Activated CD8-positive, alpha-beta memory T cell treated with anti-CD3 and anti-CD28 coated beads for 1 hour (primary cell): ENCODE measurements at regions not wholly inside any gene's neighbourhood (a gene's known extent, or its start where the extent isn't known, plus 50 kb on each side); places are given as distances from the start of the nearest gene placed in this dataset.
"Not testable (repeated sequence)": the region's sequence is repeated elsewhere in the genome, so short reads cannot be mapped to it uniquely, and the experiment has no call there.

Experiments used
- DNase-seq, 2 donors: peaks; one replicate each; pipeline ENCODE4 v3.0.0-alpha.2; 2020; ENCODE audit warnings: low read depth in 1 of 2; ENCODE audit errors: extremely low read depth in 1 of 2

DNA sequence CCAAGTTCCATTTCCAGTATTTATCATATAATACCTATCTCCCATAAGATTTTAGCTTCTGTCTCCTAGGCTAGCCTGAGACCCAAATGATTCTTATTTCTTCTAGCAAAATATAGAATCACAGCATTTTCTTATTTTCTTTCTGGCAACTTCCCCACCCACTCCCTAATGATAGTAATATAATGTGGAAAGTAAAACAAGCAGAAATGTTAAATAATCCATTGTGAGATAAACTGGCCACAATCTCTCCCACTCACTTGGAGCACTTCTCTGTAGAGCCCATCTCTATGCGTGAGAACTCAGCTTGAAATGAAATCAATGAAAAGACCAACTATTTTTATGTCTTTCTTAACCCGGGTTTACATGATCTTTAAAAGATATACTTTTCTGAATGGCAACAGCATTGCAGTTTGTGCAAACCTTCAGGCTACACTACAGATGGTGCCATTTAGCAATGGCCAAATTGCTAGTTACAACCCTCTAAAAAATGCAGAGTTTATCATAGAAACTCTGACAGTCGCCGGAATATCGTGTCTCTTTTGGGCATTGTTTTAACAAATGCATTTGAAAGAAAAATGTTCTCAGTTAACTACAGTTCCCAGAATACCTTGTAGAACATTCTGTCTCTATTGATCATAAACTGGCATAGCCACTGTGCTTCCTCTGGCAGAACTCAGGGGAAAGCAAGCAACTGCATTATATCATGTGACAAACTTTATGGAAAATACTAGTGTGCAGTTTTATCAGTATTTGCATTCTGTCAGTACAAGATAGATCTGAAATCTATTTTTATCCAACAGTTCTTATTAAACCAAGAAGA is 1407.4 kb upstream of the ZEB2 start:
- DNase-seq: no peak

DNA sequence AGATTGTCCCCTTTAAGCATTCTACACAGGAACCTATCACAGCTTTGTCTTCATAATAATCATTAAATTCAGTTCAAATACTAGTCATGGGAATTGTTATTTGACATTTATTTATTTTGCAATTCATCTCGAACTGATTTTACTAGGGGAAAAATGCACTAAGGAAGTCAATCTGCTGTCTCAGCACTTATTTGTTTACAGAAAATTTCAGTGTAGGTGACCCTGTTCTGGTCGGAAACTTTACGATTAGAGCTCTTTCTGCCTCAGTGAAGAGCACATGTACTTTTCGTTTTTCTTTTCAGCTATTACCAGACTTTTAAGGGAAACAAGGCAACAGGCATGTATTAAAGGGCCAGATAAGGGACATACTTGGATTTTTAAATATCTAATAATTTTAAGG is 1405.7 kb upstream of the ZEB2 start:
- no peak for DNase-seq

DNA sequence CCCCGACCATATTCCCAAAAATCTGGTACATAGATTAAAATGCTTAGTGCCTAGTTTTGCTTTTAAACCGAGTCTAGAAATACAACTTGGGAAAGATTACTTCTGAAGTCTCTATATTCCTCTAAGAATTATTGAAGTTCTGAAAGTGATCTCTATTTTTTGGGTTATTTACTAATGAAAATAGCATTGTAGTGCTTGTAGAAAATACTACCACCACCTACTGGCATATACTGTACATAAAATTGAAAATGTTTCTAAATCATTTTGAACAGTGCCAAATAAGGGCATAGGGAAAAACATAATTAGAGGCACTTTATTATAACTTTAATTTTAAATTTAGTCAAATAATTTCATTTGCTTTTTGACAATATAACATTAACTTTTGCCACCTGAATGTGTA is 1399.6 kb upstream of the ZEB2 start:
- no peak for DNase-seq

DNA sequence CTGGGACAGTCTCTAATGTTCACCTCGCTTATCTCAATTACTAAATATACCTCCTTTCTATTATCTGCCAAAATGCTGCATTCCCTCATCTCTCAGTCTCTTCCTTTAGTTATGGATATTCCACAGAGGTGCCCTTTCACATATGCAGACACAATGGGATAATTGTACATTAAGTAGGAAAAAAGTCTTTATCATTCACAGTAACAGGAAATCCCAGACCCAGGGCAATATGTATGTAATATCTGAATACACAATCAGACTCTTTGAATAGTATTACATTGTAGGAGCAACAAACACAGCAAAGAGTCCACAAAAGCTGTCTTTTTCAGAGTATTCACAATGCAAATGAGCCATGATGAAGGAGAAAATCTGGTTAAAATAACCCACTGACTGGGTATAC is 1399.0 kb upstream of the ZEB2 start:
- DNase-seq: no peak

DNA sequence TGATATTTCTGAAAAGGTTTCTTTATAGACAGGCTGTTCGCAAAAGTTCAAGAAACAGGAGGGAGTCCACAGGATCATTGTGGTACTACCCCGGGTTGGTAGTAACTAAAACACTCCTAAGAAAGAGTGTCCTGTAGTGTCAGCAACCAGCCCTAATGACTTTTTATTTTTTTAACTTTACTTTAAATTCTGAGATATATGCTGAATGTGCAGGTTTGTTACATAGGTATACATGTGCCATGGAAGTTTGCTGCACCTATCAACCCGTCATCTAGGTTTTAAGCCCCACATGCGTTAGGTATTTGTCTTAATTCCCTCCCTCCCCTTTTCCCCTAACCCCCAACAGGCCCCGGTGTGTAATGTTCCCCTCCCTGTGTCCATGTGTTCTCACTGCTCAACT is 1396.9 kb upstream of the ZEB2 start:
- no peak for DNase-seq

DNA sequence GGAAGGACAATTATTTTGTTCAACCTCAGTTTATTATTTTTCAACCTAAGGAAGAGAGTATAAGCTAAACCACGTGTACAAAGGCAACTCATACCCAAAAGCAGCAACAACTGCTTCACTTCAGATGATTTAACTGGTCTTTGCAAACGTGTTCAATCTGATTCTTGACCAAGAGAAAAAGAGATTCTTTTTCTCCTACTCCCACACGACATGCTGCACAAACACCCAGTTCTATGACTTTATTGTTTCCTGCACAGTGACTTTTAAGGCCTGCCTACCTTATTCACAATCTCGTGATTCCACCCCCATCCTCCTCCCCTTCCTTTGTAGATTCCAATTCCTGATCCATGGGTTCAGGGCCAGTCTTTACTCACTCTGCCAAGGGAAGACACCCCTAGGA is 1394.8 kb upstream of the ZEB2 start:
- no peak for DNase-seq

DNA sequence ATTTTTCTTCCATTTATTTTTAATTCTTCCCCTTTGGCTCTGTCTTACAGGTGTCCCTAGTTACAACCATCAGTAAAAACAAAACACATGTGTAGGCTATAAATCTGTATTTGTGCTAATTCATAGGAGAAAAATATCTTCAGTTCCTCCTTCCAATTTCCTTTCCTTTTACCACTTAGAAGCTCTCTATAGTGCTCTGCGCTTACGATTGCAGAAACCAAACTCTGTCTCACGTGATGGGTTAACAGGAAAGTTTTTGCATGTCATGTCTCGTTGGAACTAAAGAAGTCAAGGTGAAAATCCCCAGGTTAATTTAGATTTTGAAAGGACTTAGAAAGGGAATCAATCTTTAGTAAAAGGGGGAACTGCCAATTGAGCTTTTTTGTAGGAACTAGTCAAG is 1390.5 kb upstream of the ZEB2 start:
- DNase-seq: no peak

DNA sequence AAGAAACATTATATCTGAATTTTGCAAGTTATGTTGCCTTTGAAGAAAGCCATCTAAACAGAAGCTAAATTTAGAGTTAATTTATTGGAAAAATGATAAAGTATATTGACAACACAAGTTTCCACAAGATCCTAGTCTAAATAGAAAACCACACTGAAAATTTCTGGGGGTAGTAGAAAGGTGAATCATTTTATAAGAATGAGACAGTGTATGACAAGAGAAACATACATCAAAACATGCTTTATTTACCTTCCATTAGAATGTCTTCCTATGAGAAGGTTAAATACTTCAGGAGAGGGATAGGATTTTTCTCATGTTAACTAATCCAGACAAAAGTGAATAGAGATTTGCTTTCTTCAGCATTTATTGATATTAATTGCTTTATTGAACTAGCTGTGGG is 1389.8 kb upstream of the ZEB2 start:
- DNase-seq: no peak

DNA sequence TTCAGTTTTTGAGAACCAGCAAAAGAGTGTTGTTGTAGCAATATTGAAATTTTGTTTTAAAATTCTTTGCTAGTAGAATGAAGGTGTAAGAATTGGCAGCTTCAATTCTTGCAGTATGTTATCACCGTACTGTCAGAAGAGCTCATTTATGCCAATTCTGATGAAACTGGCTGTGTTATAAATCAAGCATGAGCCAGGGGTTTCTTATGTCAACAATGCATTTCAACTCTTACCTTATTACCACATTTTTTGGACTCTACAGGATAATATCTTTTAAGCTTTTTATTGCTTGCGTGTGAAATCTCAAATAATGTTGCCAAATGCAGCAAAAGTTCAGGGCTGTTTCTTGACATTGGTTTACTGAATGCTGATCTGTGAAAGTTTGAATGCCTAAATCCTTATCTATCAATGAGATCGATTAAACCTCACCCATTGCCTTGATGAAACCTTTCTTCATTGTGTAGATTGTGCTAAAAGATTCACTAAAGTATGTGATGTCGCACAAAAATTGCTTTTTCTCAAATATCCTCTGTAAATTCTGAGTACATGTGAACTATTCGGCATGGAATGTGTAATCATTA is 1389.3 kb upstream of the ZEB2 start:
- no peak for DNase-seq

DNA sequence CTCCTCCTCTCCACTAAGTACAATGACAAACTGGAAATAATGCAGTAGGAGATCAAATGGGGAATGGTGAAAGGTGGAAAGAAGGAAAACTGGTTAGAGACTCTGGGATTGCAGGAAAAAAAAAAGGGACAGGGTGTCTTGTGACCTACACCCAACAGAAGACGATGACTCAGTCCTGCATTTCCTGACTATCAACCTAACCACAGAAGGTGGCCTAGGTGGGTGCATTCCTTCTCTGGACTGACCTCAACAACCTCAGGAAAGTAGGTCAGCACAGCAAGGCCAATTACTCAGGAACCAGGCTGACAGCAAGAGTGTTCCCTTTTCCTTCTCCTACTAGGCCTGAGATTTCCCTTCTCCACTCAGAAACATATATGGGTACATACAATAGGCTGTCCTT is 1386.4 kb upstream of the ZEB2 start:
- no peak for DNase-seq

DNA sequence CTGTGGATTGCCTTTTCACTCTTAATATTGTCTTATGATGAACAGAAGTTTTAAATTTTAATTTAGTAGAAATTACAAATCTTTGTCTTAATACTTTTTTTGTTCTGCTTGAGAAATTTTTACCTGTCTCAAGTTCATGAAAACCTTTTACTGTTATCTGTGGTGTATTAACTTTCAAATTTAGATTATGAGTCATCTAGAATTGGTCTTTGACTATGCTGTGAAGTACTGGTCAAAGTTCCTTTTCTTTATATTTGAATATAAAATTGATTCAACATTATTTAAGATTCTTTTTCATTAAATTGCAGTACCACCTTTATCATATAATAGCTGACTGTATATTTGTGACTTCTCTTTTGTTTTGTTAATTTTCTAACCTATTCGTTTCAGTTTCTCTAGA is 1385.5 kb upstream of the ZEB2 start:
- DNase-seq: no peak

DNA sequence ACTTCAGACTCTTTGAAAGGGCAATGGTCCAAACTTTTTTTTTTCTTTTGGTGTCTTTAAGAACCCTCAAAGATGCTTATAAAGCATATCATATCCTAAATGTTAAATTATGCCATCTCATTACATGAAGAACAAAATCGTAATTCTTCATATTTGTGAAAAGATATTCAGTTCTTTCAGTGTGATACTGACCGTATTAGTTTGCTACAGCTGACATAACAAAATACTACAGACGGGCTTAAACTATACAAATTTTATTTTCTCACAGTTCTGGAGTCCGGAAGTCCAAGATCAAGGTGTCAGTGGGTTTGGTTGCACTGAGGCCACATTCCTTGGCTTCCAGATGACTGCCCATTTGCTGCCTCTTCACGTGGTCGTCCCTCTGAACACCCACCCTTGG is 1377.2 kb upstream of the ZEB2 start:
- DNase-seq: no peak

DNA sequence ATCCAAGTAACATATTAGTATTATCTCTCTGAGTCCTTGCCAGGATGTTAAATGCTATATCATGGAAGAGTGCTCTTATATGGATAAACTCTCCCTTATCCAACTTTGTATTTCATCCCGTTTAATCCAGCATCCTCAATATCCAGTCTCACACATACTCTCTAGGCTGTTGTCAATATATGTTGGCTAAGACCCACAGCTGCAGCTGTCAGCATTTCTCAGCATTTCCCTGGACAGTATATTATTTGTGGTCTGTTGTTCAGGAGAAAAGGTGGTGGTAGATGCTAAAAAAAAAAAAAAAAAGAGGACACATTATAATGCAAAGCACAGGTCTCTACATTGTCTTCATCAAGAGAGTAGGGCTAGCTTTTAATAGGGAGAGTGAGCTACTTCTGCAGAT is 1368.0 kb upstream of the ZEB2 start:
- no peak for DNase-seq

DNA sequence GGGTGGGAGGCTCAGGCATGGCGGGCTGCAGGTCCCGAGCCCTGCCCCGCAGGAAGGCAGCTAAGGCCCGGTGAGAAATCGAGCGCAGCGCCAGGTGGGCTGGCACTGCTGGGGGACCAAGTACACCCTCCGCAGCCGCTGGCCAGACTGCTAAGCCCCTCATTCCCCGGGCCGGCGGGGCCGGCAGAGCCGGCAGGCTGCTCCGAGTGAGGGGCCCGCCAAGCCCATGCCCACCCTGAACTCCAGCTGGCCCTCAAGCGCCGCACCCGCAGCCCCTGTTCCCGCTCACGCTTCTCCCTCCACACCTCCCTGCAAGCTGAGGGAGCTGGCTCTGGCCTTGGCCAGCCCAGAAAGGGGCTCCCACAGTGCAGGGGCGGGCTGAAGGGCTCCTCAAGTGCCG is 1361.1 kb upstream of the ZEB2 start:
- not testable (repeated sequence) for DNase-seq

DNA sequence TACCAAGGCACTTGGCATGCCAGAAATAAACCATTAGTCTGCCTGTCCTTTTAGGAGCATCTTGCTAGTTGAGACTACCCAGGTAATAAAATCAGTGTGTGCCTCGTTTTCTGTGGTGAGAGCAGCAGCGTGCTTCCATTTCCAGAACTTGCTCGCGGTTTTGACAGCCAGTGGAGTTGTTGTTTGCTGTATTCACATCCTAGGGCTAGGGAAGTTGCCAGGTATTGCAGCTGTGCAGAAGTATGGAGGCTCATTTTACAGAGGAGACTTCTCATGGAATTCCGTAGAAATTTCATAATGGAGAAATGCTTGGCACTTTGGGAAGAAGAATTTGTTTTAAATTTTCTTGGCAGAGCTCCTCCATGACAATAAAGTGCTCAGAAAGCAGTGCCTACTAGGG is 1355.1 kb upstream of the ZEB2 start:
- DNase-seq: no peak

DNA sequence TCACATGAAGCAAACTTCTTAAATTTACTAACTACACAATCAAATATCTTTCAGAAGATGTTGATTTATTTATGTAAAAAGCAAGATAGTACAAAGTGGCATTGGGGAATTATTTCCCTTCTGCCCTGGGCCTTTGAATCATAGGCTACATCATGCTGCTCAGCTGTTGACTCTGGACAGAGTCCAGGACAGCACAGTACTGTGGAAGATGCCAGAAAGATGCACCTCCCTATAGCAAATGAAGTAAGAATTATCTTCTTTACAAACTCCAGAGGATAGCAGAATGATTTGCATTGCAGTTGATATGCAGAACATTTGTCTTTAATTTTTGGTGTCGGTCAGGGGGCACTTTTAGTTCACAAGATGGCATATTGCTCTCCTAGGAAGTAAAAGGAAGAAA is 1354.5 kb upstream of the ZEB2 start:
- DNase-seq: no peak

DNA sequence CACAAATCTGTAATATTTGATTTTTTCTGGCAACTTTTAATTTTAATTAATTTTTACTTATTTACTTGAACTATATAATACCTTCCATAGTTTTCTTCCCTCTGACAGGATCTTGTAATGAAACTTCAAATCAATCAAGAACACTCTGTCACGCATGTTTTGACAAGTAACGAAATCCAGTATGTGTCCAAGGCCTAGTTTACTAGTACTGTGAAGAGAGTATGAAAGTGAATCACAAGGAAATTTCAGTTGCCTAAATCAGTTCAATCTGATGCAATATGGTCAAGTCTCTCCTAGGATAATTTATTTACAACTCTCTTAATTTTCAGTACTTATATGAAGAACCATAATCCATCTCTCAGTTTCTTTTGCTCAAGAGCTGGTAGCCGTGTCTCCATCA is 1344.6 kb upstream of the ZEB2 start:
- no peak for DNase-seq

DNA sequence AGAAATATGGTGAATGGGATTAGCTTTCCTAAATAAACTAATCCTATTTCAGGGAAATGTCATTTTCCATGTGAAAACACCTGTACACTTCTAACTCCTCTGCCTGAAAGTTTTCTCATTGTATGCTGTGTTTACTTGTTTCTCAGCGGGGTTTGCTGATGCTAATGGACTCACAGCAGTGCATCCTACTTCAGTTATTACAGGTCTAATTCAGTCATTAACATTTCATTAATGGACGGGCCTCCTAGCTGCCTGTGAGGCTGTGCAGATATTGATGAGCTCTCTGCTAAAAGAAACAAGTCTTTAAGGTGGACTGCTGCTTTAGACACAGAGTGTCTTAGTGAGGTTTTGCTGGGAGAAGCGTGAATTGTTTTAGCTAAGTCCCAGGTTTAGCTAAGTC is 1342.0 kb upstream of the ZEB2 start:
- no peak for DNase-seq

DNA sequence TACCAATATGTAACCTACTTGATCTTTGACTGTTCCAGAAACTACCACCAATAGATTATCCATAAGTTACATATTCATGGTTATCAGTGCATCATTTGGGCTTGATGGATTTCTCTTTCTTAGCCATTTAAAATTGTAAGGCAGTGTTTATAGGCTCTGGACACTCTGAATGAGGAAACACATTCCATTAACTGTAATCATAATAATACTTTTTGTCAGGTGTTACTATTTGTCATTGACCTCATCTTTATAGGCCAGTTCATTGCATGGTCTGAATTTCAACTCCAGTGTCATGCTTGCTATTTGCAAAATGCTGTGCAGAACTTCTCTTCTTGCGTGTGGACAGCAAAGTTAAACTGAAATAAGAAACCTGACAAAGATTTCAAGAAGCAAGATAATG is 1340.2 kb upstream of the ZEB2 start:
- no peak for DNase-seq

DNA sequence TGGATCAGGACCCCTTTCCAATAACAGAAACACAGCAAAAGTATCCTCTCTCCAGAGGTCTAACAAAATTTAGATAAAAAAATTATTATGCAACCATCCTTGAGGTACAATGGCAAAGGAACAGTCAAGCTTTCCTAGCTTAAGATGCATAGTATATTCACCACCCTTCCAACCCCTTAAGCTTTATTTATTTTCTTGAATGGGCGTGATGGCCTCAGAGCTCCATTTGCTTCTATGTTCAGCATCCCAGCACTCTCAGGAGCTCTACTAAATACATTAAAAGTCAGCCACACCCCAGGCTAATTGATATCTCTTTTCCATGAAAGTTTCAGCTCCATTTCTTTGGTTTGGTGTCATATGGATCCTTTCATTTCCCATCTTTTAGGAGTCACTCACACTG is 1335.2 kb upstream of the ZEB2 start:
- no peak for DNase-seq

DNA sequence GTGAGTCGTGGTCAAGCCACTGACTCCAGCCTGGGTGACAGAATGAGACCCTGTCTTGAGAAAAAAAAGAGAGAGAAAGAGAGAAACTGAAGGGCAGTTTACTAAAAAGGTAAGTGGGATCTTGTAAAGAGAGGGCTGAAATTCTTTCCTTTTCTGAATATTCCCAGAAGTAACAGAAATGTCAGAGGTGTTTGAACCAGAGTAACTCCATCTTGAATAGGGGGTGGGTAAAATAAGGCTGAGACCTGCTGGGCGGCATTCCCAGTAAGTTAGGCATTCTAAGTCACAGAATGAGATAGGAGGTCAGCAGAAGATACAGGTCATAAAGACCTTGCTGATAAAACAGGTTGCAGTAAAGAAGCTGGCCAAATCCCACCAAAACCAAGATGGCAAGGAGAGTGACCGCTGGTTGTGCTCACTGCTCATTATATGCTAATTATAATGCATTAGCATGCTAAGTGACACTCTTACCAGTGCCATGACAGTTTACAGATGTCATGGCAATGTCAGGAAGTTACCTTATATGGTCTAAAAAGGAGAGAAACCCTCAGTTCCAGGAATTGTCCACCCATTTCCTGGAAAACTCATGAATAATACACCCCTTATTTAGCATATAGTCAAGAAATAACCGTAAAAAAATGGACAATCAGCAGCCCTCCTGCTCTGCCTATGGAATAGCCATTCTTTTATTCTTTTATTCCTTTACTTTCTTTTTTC is 1334.3 kb upstream of the ZEB2 start:
- no peak for DNase-seq

DNA sequence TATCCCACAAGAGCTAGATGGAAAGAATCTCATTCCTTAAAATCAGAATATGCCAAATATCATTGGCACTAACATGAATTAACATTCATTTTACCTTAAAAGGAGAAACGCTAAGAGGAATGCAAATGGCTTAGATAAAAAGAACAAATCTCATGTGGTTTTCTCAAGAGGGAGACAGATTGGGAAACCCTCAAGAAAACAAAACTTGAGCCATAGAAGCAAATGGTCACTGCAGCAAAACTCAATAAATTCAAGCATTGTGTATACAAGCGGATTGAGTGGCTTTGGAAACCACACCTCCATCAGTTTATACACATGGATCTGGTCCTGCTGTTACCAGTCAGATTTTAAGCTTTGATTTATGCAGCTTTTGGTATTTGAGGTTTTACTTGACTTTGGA is 1331.8 kb upstream of the ZEB2 start:
- DNase-seq: no peak
